Activated T-cell treated with anti-CD3 and anti-CD28 coated beads, Interleukin-2, amount 50 U/mL, for 72 hours (primary cell): ENCODE measurements at regions not wholly inside any gene's neighbourhood (a gene's known extent, or its start where the extent isn't known, plus 50 kb on each side); places are given as distances from the start of the nearest gene placed in this dataset.

ENCODE experiments used
- ATAC-seq, 2 donors: fragments of 150-1000 bp; cut with Tn5 transposase; replicated peaks in 1 of 2; 2 replicates each; pipeline ENCODE4 v1.10.0; 2021; ENCODE audit warnings: moderate library complexity in 2 of 2, mild to moderate bottlenecking in 1 of 2
- DNase-seq, 2 donors: peaks; one replicate each; pipeline ENCODE4 v3.0.0; 2021 to 2022; ENCODE audit warnings: mixed read lengths in 1 of 2
- H3K27ac Mint-ChIP-seq: one replicate; pipeline ENCODE4 v1.8.0; 2022; ENCODE audit warnings: mild to moderate bottlenecking, moderate library complexity, mixed read lengths
- H3K27me3 Mint-ChIP-seq: one replicate; pipeline ENCODE4 v1.8.0; 2022; ENCODE audit warnings: low read depth, mixed read lengths
- H3K36me3 Mint-ChIP-seq, 2 donors: one replicate each; pipeline ENCODE4 v1.8.0; 2022; ENCODE audit warnings: mixed read lengths in 2 of 2, mild to moderate bottlenecking in 1 of 2; ENCODE audit not compliant: insufficient read depth in 2 of 2
- H3K4me1 Mint-ChIP-seq: one replicate; pipeline ENCODE4 v1.8.0; 2022; ENCODE audit warnings: low read depth, mixed read lengths
- H3K4me3 Mint-ChIP-seq, 2 donors: one replicate each; pipeline ENCODE4 v1.8.0; 2022; ENCODE audit warnings: mild to moderate bottlenecking in 2 of 2, mixed read lengths in 2 of 2, moderate library complexity in 2 of 2
- H3K9me3 Mint-ChIP-seq, 2 donors: one replicate each; pipeline ENCODE4 v1.8.0; 2022; ENCODE audit warnings: mixed read lengths in 2 of 2

DNA sequence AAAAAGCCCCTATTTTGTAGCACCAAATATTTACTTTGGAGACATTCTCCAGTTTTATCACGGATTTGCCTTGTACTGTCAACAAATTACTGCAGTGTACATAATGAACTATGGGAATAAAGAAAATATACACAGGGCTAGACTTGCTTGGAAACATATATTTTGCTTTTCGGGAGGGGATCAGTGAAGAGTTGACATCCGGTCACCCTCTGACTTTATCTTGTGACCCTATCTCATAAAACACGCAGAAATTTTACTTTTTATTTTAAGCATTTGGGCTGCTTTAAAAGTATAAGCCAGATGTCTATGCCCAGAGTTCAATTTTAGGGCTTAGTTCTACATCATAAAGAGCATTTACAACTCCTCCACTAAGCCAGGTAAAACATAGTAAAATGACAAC, 630.7 kb downstream of the TOX3 start:
- H3K9me3 Mint-ChIP-seq: peaks cover 4 to 5% of the 10 kb centered on the region in 2 donors
- H3K27ac Mint-ChIP-seq: no peak overlapping the region

GRCh38 chr16:51907680-51908079, 639.3 kb downstream of the TOX3 start:
- no peak for DNase-seq
- Mint-ChIP-seq H3K27ac (no peak overlapping the region), H3K27me3 (no peaks in the 10 kb centered on the region), H3K36me3 (no peaks in the 10 kb centered on the region), H3K4me3 (no peak overlapping the region), H3K4me1 (no peaks in the 10 kb centered on the region), H3K9me3 (peaks cover 1 to 7% of the 10 kb centered on the region in 2 donors)
- ATAC-seq: no peak

More for the DNA sequence above, 630.7 kb downstream of the TOX3 start:
- Mint-ChIP-seq H3K27me3 (no peaks in the 10 kb centered on the region), H3K4me1 (no peaks in the 10 kb centered on the region), H3K36me3 (no peaks in the 10 kb centered on the region), H3K4me3 (no peak overlapping the region)
- DNase-seq (no peak), ATAC-seq (no peak)

GRCh38 chr16:51900221-51900780, 646.6 kb downstream of the TOX3 start:
- no peak for ATAC-seq
- H3K4me3 Mint-ChIP-seq: no peak overlapping the region
- no peak for DNase-seq
- no peak overlapping the region for H3K27ac Mint-ChIP-seq
- no peaks in the 10 kb centered on the region for H3K27me3 Mint-ChIP-seq
- H3K36me3 Mint-ChIP-seq: no peaks in the 10 kb centered on the region
- peaks cover 3 to 5% of the 10 kb centered on the region in 2 donors for H3K9me3 Mint-ChIP-seq
- H3K4me1 Mint-ChIP-seq: no peaks in the 10 kb centered on the region

- ATAC-seq (no peak), DNase-seq (no peak)
- no peak overlapping the region for H3K27ac Mint-ChIP-seq
- H3K27me3 Mint-ChIP-seq: no peaks in the 10 kb centered on the region
- peaks cover 3 to 4% of the 10 kb centered on the region in 2 donors for H3K9me3 Mint-ChIP-seq
- no peak overlapping the region for H3K4me3 Mint-ChIP-seq
- H3K36me3 Mint-ChIP-seq: no peaks in the 10 kb centered on the region
- H3K4me1 Mint-ChIP-seq: no peaks in the 10 kb centered on the region
Observed at GRCh38 chr16:51898872-51899271, 648.1 kb downstream of the TOX3 start.

DNA sequence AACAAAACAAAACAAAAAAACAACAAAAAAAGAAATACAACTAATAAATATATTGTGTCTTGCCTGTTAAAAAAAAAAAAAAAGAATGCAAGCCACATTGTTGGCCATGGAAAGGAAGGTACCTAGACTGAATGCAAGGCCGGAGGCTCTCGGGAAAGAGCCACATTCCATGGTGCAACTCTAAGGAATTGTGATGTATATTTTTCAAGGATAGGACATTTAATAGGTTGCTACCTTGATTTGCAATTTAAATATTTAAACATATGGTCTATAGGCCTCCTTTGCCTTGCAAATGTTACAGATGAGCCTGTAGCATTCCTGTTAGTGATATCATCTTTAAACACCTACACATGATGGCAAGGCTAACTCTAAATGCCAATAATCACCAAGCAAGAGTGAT, 650.9 kb downstream of the TOX3 start:
- DNase-seq (no peak), ATAC-seq (no peak)
- H3K36me3 Mint-ChIP-seq: no peaks in the 10 kb centered on the region
- H3K4me1 Mint-ChIP-seq: no peaks in the 10 kb centered on the region
- no peaks in the 10 kb centered on the region for H3K27me3 Mint-ChIP-seq
- no peak overlapping the region for H3K27ac Mint-ChIP-seq
- no peak overlapping the region for H3K4me3 Mint-ChIP-seq
- peaks cover 8 to 9% of the 10 kb centered on the region in 2 donors for H3K9me3 Mint-ChIP-seq

DNA sequence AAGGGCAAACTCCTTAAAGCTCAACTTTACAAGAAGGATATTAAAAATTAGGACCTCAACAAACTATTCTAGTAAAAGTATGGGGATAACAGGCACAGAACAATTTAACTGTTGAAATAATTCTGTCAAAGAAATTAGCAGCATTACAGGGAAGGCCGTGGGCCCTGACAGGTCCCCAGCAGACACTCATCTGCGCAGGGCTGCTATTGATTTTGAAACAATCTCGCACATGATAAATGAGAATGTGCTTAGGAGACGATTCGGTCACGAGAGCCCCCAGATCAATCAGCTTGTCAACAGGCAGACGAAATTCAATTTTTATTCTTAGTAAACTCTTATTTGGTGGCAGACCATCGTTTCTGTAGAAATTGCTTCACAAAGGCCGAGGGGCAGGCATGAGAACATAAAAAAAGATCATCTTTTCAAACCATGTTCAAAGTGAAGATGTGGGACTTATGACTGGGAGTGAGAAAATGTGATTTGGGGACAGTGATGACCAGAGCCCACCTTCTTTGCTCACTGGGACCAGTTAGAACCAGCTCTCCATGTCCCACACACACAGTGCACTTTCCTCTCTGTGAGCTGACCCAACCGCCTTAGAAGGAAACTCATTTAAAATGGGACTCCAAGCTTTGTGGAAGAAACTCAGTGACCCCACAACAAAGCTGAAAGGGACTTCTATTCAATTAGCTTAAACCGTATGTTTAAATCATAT, 654.5 kb downstream of the TOX3 start:
- Mint-ChIP-seq H3K36me3 (no peaks in the 10 kb centered on the region), H3K9me3 (peaks cover 11 to 12% of the 10 kb centered on the region in 2 donors), H3K27me3 (no peaks in the 10 kb centered on the region), H3K27ac (no peak overlapping the region), H3K4me3 (no peak overlapping the region), H3K4me1 (no peaks in the 10 kb centered on the region)
- no peak for ATAC-seq
- DNase-seq: no peak

- ATAC-seq (no peak), DNase-seq (no peak)
- Mint-ChIP-seq H3K9me3 (peaks cover 10 to 11% of the 10 kb centered on the region in 2 donors), H3K36me3 (no peaks in the 10 kb centered on the region), H3K4me1 (no peaks in the 10 kb centered on the region), H3K27ac (no peak overlapping the region), H3K27me3 (no peaks in the 10 kb centered on the region), H3K4me3 (no peak overlapping the region)
Observed at GRCh38 chr16:51888534-51888933, 658.4 kb downstream of the TOX3 start.

- ATAC-seq: no peak
- Mint-ChIP-seq H3K4me1 (no peaks in the 10 kb centered on the region), H3K9me3 (peaks cover 5 to 6% of the 10 kb centered on the region in 2 donors), H3K4me3 (no peak overlapping the region), H3K36me3 (no peaks in the 10 kb centered on the region), H3K27ac (no peak overlapping the region), H3K27me3 (no peaks in the 10 kb centered on the region)
- DNase-seq: no peak
Observed at GRCh38 chr16:51888016-51888415, 658.9 kb downstream of the TOX3 start.

DNA sequence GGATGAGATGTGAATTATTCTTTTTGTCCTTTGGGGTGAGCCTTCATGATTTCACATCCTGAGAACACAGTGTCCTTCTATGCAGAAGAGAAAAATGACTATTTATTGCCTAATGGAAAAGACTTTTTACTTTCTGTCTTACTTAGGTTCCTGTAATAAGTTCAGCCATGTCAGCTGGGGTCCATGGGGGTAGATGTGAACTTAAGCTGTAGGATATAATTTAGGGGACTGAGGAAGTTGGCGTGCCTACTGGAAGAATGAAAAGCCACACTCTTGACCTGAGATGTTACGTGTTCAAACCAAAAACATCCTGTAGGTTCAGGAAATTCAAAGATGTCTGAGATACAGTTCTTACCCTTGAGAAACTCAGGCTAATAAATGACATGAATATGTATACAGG, 660.5 kb downstream of the TOX3 start:
- Mint-ChIP-seq H3K36me3 (no peaks in the 10 kb centered on the region), H3K27me3 (no peaks in the 10 kb centered on the region), H3K4me1 (no peaks in the 10 kb centered on the region), H3K4me3 (no peak overlapping the region), H3K9me3 (peaks cover 5 to 8% of the 10 kb centered on the region in 2 donors), H3K27ac (no peak overlapping the region)
- DNase-seq (no peak), ATAC-seq (no peak)

DNA sequence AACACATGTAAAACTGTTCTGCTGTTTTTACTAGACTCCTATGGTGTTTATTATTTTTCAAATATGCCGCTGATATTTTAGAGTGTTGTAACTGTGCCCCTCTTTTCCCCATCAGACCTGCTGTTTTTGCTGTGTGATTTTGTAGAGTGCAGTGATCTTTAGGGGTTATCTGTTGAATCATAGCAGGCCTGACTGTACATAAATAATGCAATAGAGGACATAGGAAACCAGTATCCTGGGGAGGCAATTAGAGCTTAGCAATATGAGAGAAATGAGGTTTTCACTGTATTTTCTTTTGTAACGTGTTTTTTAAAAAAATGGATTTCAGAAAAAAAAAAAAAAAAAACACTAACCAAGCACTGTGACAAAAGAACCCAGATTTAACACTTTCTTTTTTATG, 662.2 kb downstream of the TOX3 start:
- no peak overlapping the region for H3K27ac Mint-ChIP-seq

DNA sequence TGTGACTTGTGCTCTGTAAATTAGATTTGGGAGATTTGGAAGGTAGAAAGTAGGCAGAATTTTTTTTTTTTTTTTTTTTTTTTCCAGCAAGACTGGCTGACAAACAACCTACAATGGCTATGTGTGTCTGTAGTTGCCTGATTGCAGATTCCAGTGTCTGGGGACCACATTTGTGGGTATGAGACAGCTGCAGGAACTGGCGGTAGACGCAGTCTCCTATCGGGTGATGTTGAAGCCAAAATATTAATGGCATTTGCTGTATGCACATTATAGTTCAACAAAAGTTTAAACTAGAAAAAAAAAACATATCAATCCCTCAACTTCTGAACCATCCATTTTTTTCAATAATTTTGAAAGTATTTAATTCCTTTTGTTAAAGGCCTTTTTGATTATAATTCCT, 665.2 kb downstream of the TOX3 start:
- no peak for ATAC-seq
- Mint-ChIP-seq H3K27ac (no peak overlapping the region), H3K36me3 (no peaks in the 10 kb centered on the region), H3K4me1 (no peaks in the 10 kb centered on the region), H3K4me3 (no peak overlapping the region), H3K9me3 (peaks cover 1 to 6% of the 10 kb centered on the region in 2 donors), H3K27me3 (no peaks in the 10 kb centered on the region)
- no peak for DNase-seq

More for the DNA sequence above, 662.2 kb downstream of the TOX3 start:
- DNase-seq (no peak), ATAC-seq (no peak)
- no peaks in the 10 kb centered on the region for H3K36me3 Mint-ChIP-seq
- no peaks in the 10 kb centered on the region for H3K4me1 Mint-ChIP-seq
- peaks cover 1 to 9% of the 10 kb centered on the region in 2 donors for H3K9me3 Mint-ChIP-seq
- H3K4me3 Mint-ChIP-seq: no peak overlapping the region
- H3K27me3 Mint-ChIP-seq: no peaks in the 10 kb centered on the region

- no peak for ATAC-seq
- H3K9me3 Mint-ChIP-seq: peaks cover 1 to 6% of the 10 kb centered on the region in 2 donors
- no peaks in the 10 kb centered on the region for H3K4me1 Mint-ChIP-seq
Observed at GRCh38 chr16:51880776-51881175, 666.2 kb downstream of the TOX3 start.

GRCh38 chr16:51877686-51878085, 669.3 kb downstream of the TOX3 start:
- ATAC-seq: no peak
- H3K4me1 Mint-ChIP-seq: no peaks in the 10 kb centered on the region
- no peaks in the 10 kb centered on the region for H3K27me3 Mint-ChIP-seq
- no peak overlapping the region for H3K4me3 Mint-ChIP-seq
- H3K36me3 Mint-ChIP-seq: no peaks in the 10 kb centered on the region
- H3K27ac Mint-ChIP-seq: no peak overlapping the region
- peaks cover 3 to 9% of the 10 kb centered on the region in 2 donors for H3K9me3 Mint-ChIP-seq
- no peak for DNase-seq

More at GRCh38 chr16:51880776-51881175, 666.2 kb downstream of the TOX3 start:
- no peaks in the 10 kb centered on the region for H3K27me3 Mint-ChIP-seq
- no peak overlapping the region for H3K4me3 Mint-ChIP-seq
- no peaks in the 10 kb centered on the region for H3K36me3 Mint-ChIP-seq
- no peak overlapping the region for H3K27ac Mint-ChIP-seq
- no peak for DNase-seq

GRCh38 chr16:51876934-51877333, 670.0 kb downstream of the TOX3 start:
- H3K4me3 Mint-ChIP-seq: no peak overlapping the region
- no peak overlapping the region for H3K27ac Mint-ChIP-seq
- H3K4me1 Mint-ChIP-seq: no peaks in the 10 kb centered on the region
- no peak for ATAC-seq
- DNase-seq: no peak
- no peaks in the 10 kb centered on the region for H3K27me3 Mint-ChIP-seq
- H3K9me3 Mint-ChIP-seq: peaks cover 3 to 9% of the 10 kb centered on the region in 2 donors
- H3K36me3 Mint-ChIP-seq: no peaks in the 10 kb centered on the region
